Breast epithelium (tissue), 3 donors: ENCODE measurements at regions not wholly inside any gene's neighbourhood (a gene's known extent, or its start where the extent isn't known, plus 50 kb on each side); places are given as distances from the start of the nearest gene placed in this dataset.

ENCODE experiments used
- CTCF ChIP-seq, 3 donors: fragments of 450-650 bp; IDR thresholded peaks; one replicate each; pipeline ENCODE4 v1.5.1; 2016 to 2017; ENCODE audit warnings: antibody characterized with exemption in 3 of 3, mild to moderate bottlenecking in 3 of 3, moderate library complexity in 3 of 3
- POLR2A ChIP-seq: fragments of 450-650 bp; IDR thresholded peaks from one replicate; pipeline ENCODE4 v1.6.1; 2016; ENCODE audit warnings: antibody characterized with exemption, mild to moderate bottlenecking, moderate library complexity
- POLR2AphosphoS5 ChIP-seq, 3 donors: sonication (generic); formaldehyde crosslinking; IDR thresholded peaks; one replicate each; pipeline ENCODE4 v1.6.1; 2017; ENCODE audit warnings: antibody characterized with exemption in 3 of 3

GRCh38 chr17:63193827-63194226 is 227.8 kb downstream of the TANC2 start:
- no peak for TF ChIP-seq POLR2A
- TF ChIP-seq CTCF (IDR thresholded peaks at IDR 0.05): no peak
- TF ChIP-seq POLR2AphosphoS5 (IDR thresholded peaks at IDR 0.05): no peak
